ENCODE measurements at regions not wholly inside any gene's neighbourhood (a gene's known extent, or its start where the extent isn't known, plus 50 kb on each side); places are given as distances from the start of the nearest gene placed in this dataset.

GRCh38 chr2:7256377-7256776, 339.2 kb downstream of the RNF144A start:
- Histone ChIP-seq H3F3A (ENCODE audit: insufficient read depth) (no peaks in the 10 kb centered on the region), H4K20me1 (ENCODE audit: insufficient read depth) (no peaks in the 10 kb centered on the region), H3K9me2 (ENCODE audit: insufficient read depth) (no peaks in the 10 kb centered on the region), H3K36me3 (ENCODE audit: low read depth) (no peaks in the 10 kb centered on the region), H3K27ac (no peak overlapping the region), H3K9ac (no peak overlapping the region), H2AFZ (no peak overlapping the region), H3K79me2 (ENCODE audit: insufficient read depth) (no peaks in the 10 kb centered on the region), H3K4me2 (ENCODE audit: unreplicated experiment) (no peak overlapping the region), H3K4me1 (ENCODE audit: insufficient read depth) (no peaks in the 10 kb centered on the region), H3K27me3 (replicated peaks; ENCODE audit: insufficient read depth) (no peaks in the 10 kb centered on the region; the same call in 1 of the 2 replicates), H3K4me3 (no peak overlapping the region), H3K9me3 (ENCODE audit: low read depth) (no peaks in the 10 kb centered on the region)
- in situ Hi-C loops (cut with MboI): no loop called here
- DNase-seq: no peak
- WGBS, 2 experiments (ENCODE audit: low coverage in 1 of 2, low lambda C conversion rate in 2 of 2, missing lambda C conversion rate in 2 of 2): 76 to 77% methylated on average over 5 of the region's 5 CpGs
- TF ChIP-seq EZH2 (IDR thresholded peaks at IDR 0.05; ENCODE audit: insufficient read depth, poor library complexity, severe bottlenecking): no peak
- TF ChIP-seq EZH2phosphoT487 (IDR thresholded peaks at IDR 0.05; ENCODE audit: insufficient read depth, low read depth): no peak

- in situ Hi-C loops (cut with MboI): no loop called here
- no peak for DNase-seq
- Histone ChIP-seq H3K4me1 (ENCODE audit: insufficient read depth) (no peaks in the 10 kb centered on the region), H2AFZ (no peak overlapping the region), H3K4me3 (no peak overlapping the region), H4K20me1 (ENCODE audit: insufficient read depth) (no peaks in the 10 kb centered on the region), H3K79me2 (ENCODE audit: insufficient read depth) (no peaks in the 10 kb centered on the region), H3K4me2 (ENCODE audit: unreplicated experiment) (no peak overlapping the region), H3F3A (ENCODE audit: insufficient read depth) (no peaks in the 10 kb centered on the region), H3K9ac (no peak overlapping the region), H3K9me2 (ENCODE audit: insufficient read depth) (no peaks in the 10 kb centered on the region), H3K27me3 (replicated peaks; ENCODE audit: insufficient read depth) (peaks cover 12% of the 10 kb centered on the region; the same call in 1 of the 2 replicates), H3K9me3 (ENCODE audit: low read depth) (no peaks in the 10 kb centered on the region), H3K27ac (no peak overlapping the region), H3K36me3 (ENCODE audit: low read depth) (no peaks in the 10 kb centered on the region)
- WGBS, 2 experiments (ENCODE audit: low coverage in 1 of 2, low lambda C conversion rate in 2 of 2, missing lambda C conversion rate in 2 of 2): 24 to 29% methylated on average over 6 of the region's 6 CpGs
- TF ChIP-seq EZH2 (IDR thresholded peaks at IDR 0.05; ENCODE audit: insufficient read depth, poor library complexity, severe bottlenecking) (no peak), EZH2phosphoT487 (IDR thresholded peaks at IDR 0.05; ENCODE audit: insufficient read depth, low read depth) (no peak)
Observed at GRCh38 chr2:7262727-7263126, 345.5 kb downstream of the RNF144A start.

- Histone ChIP-seq H3K27ac (no peak overlapping the region), H3K4me1 (ENCODE audit: insufficient read depth) (no peaks in the 10 kb centered on the region), H4K20me1 (ENCODE audit: insufficient read depth) (no peaks in the 10 kb centered on the region), H3K9ac (no peak overlapping the region), H3K9me3 (ENCODE audit: low read depth) (no peaks in the 10 kb centered on the region), H3K9me2 (ENCODE audit: insufficient read depth) (no peaks in the 10 kb centered on the region), H3K4me3 (no peak overlapping the region), H2AFZ (no peak overlapping the region), H3K4me2 (ENCODE audit: unreplicated experiment) (no peak overlapping the region), H3F3A (ENCODE audit: insufficient read depth) (no peaks in the 10 kb centered on the region), H3K79me2 (ENCODE audit: insufficient read depth) (no peaks in the 10 kb centered on the region), H3K36me3 (ENCODE audit: low read depth) (no peaks in the 10 kb centered on the region), H3K27me3 (replicated peaks; ENCODE audit: insufficient read depth) (peaks cover 25% of the 10 kb centered on the region; the same call in 1 of the 2 replicates)
- in situ Hi-C loops (cut with MboI): no loop called here
- DNase-seq: no peak
- TF ChIP-seq EZH2phosphoT487 (IDR thresholded peaks at IDR 0.05; ENCODE audit: insufficient read depth, low read depth) (no peak), EZH2 (IDR thresholded peaks at IDR 0.05; ENCODE audit: insufficient read depth, poor library complexity, severe bottlenecking) (no peak)
- 75 to 76% methylated on average over 8 of the region's 8 CpGs for whole genome bisulfite sequencing, 2 experiments (ENCODE audit: low coverage in 1 of 2, low lambda C conversion rate in 2 of 2, missing lambda C conversion rate in 2 of 2)
Observed at GRCh38 chr2:7264791-7265190, 347.6 kb downstream of the RNF144A start.

- Histone ChIP-seq H4K20me1 (ENCODE audit: insufficient read depth) (no peaks in the 10 kb centered on the region), H2AFZ (no peak overlapping the region), H3K27ac (no peak overlapping the region), H3K4me1 (ENCODE audit: insufficient read depth) (no peaks in the 10 kb centered on the region), H3K4me3 (no peak overlapping the region), H3K4me2 (ENCODE audit: unreplicated experiment) (no peak overlapping the region), H3K36me3 (ENCODE audit: low read depth) (no peaks in the 10 kb centered on the region), H3K9me2 (ENCODE audit: insufficient read depth) (no peaks in the 10 kb centered on the region), H3K9ac (no peak overlapping the region), H3K79me2 (ENCODE audit: insufficient read depth) (no peaks in the 10 kb centered on the region), H3K9me3 (ENCODE audit: low read depth) (no peaks in the 10 kb centered on the region), H3F3A (ENCODE audit: insufficient read depth) (no peaks in the 10 kb centered on the region), H3K27me3 (replicated peaks; ENCODE audit: insufficient read depth) (peaks cover 25% of the 10 kb centered on the region; the same call in 1 of the 2 replicates)
- in situ Hi-C loops (cut with MboI): no loop called here
- TF ChIP-seq EZH2 (IDR thresholded peaks at IDR 0.05; ENCODE audit: insufficient read depth, poor library complexity, severe bottlenecking) (no peak), EZH2phosphoT487 (IDR thresholded peaks at IDR 0.05; ENCODE audit: insufficient read depth, low read depth) (no peak)
- 59 to 62% methylated on average over 8 of the region's 8 CpGs for WGBS, 2 experiments (ENCODE audit: low coverage in 1 of 2, low lambda C conversion rate in 2 of 2, missing lambda C conversion rate in 2 of 2)
- DNase-seq: no peak
Observed at GRCh38 chr2:7265286-7265685, 348.1 kb downstream of the RNF144A start.

All from GM23248 (cell line).